HL-60 (cell line): ENCODE measurements at regions not wholly inside any gene's neighbourhood (a gene's known extent, or its start where the extent isn't known, plus 50 kb on each side); places are given as distances from the start of the nearest gene placed in this dataset.

Experiments
- SPI1 ChIP-seq: IDR thresholded peaks from 2 replicates; pipeline ENCODE4 v1.6.1; 2012; ENCODE audit warnings: low read depth, mild to moderate bottlenecking, borderline replicate concordance
- TF ChIP-seq, protein P1 (sequence below): IDR thresholded peaks from one replicate; pipeline ENCODE4 v1.5.1; 2011; ENCODE audit warnings: low read length, control low read depth, inconsistent platforms; ENCODE audit not compliant: insufficient read depth

DNA sequence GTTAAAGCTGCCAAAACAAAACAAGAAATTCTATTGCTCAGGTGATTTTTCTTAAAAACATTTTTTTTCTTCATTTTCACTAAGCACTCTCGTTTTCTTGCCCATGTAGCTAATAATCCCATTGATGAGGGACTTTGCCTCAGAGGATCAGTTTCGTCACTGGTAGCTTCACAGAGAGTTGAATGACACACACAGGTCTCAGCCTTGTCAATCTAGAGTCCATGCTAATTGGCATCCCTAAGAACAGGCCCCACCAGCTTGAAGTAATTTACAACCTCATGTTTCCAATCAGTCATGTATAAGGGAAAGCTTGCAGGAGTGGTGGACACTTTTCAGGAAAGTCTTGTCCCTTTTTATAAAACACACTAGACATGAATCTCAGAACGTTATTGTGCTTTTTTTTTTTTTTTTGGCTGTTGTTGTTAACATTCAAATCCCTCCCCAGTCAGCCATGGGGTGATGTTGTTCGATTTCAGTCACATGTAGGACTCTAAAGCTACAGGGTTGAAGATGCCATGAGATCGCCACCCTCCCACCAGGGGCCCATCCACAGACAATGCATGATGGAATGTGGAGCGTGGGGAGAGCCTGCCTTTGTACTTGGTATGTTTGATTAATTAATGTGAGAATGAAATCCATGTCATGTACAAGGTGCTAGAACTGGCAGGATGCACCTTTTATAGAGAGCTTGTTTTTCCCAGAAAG is 232.4 kb upstream of the FZD8 start:
- TF ChIP-seq SPI1: no peak
- TF ChIP-seq, protein P1, sequence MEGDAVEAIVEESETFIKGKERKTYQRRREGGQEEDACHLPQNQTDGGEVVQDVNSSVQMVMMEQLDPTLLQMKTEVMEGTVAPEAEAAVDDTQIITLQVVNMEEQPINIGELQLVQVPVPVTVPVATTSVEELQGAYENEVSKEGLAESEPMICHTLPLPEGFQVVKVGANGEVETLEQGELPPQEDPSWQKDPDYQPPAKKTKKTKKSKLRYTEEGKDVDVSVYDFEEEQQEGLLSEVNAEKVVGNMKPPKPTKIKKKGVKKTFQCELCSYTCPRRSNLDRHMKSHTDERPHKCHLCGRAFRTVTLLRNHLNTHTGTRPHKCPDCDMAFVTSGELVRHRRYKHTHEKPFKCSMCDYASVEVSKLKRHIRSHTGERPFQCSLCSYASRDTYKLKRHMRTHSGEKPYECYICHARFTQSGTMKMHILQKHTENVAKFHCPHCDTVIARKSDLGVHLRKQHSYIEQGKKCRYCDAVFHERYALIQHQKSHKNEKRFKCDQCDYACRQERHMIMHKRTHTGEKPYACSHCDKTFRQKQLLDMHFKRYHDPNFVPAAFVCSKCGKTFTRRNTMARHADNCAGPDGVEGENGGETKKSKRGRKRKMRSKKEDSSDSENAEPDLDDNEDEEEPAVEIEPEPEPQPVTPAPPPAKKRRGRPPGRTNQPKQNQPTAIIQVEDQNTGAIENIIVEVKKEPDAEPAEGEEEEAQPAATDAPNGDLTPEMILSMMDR: no peak
